Suppressor macrophage treated with lipopolysaccharide for 4 hours (primary cell): ENCODE measurements at regions not wholly inside any gene's neighbourhood (a gene's known extent, or its start where the extent isn't known, plus 50 kb on each side); places are given as distances from the start of the nearest gene placed in this dataset.

Experiments used
- DNase-seq: peaks from one replicate; pipeline ENCODE4 v3.0.0-alpha.2; 2020

DNA sequence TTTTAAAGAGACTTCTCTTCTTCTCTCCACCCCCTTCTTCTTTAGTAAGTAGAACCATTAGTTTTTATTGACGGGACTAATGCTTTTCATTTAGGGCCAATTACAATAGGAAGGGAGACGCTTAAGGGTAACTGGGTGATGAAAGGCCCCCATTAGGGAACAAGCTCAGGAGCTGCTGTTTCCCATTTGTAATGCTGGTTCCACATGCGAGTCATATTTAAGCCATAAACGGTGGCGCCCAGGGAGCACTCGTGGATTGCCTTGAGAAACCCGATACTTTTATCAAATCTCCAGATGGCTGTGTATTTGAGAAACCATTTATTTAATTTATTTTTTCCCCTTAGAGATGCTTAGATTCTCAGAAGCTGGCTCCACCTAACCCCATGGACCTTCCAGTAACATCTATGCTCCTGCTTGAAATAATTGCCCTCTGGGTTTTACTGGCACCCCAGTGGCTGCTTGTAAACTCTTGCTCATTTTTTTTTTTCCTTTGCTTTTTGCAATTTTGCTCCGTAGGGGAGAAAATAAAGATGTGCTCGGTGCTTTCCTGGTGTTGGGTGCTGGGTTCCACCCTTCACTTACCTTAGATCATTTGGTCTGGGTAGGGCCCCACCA is 124.2 kb upstream of the MSX1 start:
- DNase-seq, result no peak

DNA sequence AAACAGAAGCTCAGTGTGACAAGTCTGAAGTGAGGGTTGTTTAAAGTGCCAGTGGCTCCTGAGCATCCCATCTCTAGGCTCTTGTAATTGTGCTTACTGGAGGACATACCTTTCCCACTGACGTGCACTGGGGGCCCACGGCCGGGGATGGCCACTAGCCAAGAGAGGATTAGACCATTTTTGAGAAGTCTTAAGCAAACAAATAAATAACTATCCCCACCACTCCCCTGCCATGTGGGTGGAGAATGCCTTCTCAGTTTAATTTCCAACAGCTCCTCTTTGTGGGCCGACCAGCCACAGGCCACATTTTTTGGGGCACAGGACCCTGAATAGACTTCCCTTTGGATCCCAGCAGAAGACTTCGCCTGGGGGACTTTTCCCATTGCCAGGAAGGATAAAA is 125.0 kb upstream of the MSX1 start:
- no peak for DNase-seq

DNA sequence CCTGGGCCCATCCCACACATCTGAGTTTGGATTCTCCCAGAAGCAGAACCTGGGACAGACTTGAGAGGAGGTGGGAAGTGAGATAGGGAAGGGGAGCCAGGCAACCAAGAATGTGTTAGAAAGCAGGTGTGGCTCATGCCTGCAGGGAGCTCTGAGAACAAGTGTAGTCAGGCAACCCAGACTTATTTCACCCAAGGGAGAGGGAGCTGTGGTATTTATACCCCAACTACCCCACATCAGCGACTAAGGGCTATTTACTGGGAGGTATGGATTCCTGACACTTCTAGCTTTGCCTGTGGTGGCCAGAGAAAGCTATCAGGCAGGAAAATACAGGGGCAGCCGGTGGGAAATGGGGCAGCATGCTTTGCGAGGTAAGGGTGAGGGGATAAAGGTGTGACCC is 125.8 kb upstream of the MSX1 start:
- no peak for DNase-seq

DNA sequence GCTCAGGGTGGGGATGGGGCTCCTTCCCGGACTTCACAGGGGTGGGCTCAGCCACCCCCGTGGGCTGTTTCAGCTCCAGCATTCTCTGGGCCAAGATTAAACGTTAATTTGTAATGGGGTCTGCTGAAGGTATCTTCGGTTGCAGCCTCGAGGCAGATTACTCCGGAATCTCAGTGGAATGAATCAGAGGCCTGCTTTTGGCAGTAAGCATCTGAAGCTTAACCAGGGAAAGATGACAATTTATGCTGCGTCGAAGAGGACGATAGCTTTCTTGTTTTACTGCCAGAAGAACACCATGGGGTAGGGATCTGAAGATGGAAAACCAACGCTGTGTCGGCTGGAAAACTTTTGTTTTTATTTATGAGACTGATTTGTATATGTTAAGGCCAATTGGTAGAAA is 129.2 kb upstream of the MSX1 start:
- no peak for DNase-seq

DNA sequence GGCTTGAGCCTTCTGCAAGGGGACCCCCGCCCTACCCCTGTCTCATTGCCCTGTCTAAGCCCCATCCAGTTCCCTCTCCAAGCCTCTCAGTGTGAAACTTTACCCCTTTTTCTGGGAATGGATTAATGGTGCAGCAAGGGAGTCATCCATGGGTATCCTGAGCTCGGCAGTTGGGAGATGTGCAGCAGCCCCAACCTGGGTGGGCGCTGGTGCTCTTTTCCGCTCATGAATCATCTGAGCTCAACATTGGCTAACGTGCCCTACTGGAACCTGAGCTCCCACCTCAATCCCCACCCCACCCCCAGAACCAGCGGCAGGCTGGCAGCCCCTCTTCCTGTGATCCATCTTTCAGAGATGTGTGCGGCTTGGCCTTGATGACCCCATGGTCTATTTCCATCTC is 130.3 kb upstream of the MSX1 start:
- no peak for DNase-seq

DNA sequence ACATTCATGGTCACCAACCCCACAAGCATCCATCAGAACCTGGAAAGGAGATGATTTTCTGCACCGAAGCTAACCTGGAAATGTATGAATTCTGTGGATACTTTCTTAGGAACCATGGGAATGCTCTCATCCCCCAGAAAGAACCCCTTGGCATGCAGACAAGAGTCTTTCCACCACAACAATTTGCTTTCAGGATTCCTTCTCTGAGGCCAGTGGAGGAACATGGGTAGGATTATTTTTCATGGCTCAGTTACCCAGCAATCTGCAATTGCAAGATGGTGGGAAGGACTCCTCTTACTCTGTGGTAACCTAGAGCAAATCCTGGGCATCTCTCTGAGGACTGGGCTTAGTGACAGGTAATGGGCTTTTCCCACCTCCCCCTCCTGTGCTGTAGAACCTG is 131.9 kb upstream of the MSX1 start:
- DNase-seq, result no peak

DNA sequence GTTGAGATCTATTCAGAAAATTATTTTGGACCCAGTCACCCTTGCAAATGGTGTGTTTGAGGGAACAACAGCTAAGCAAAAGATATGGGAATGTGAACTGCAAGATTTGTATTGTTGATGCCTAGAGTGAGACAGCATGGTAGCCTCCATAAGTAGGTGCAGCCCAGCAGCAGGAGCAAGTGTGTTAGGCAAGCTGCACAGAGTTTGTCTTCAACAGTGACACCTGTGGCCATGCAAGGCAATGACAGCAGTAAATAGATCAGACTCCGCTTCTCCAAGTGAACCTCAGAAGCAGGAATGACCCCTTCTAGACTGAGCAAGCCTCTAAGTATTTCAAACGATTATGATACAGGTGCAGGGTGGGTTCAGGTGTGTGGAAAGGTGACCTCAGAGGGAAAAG is 133.4 kb upstream of the MSX1 start:
- no peak for DNase-seq

DNA sequence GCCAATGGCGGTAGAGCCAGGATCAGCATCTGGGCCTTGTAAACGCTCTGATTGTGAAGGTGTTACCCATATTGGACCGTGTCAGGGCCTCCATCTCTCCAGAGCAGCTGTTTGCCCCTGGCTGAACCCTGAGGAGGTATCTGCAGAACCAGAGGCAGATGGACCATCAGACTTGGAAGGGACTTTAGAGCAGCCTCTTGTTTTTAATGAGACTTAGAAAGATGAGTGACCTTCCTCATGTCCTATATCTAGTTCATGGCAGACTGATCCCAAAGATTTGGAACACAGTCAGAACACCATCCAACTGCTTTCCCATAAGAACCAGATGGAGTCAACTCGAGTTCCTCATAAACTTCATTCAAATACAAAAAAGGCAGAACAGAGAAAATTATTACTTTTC is 135.1 kb upstream of the MSX1 start:
- no peak for DNase-seq

DNA sequence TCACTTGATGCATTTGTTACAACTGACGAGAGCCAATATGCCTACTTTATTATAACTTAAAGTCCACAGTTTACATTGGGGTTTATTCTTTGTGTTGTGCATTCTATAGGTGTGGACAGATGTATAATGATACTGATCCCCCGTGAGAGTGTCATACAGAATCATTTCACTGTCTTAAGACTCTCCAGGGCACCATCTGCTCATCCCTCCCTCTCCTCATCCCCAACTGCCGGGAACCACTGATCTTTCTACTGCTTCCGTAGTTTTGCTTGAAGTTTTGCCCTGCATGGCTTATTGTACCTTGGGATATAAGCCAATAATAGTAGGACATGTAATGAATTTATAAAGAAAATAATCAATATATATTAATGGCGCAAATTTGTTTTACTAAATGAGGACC is 137.8 kb upstream of the MSX1 start:
- no peak for DNase-seq

DNA sequence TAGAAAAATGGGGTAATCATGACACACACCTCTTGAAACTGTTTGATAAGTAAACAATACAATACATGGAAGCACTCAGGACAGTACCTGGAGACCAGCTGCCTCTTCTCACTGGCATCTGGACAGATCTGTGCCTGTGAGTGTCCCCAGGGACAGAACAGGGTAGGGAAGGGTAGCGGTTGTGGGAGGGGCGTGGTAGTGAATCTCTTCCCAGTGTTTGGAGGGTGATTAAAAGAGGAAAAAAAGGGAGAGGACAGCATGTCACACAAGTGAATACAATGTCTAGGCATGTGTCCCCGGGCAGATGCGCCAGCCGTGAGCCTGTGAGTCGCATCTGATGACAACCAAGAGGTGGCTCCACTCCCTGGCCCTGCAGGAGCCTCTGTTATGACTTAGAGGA is 138.8 kb upstream of the MSX1 start:
- DNase-seq, result no peak

DNA sequence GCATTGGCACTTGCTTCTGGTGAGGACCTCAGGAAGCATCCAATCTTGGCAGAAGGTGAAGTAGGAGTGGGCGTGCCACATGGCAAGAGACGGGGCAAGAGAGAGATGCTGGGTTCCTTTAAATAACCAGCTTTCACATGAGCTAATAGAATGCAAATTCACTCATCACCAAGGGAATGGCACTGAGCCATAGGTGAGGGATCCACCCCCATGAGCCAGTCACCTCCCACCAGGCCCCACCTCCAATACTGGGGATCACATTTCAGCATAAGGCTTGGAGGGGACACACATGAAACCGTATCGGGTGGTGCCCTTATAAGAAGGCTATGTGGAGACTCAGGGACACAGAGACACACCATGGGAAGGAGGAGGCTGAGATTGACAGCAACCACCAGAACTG is 140.0 kb upstream of the MSX1 start:
- DNase-seq, result no peak

DNA sequence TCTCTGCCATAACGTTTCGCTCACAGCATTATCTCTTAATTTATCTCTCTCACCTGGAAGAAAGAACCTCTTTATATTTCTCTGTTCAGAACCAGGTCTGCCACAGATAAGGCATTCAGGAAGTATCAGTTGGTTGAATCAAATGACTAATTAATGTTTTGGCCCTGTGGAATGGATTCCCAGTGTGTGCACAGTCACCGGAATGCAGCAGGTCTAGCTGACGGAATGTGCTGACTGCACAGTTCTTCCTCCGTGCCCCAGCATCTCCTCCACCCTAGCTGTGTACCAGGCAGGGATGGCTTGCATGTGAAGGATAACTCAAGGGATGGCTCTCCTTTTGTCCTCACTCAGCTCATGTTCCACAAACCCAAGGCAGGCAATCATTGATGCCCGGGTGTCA is 141.8 kb upstream of the MSX1 start:
- DNase-seq, result no peak

DNA sequence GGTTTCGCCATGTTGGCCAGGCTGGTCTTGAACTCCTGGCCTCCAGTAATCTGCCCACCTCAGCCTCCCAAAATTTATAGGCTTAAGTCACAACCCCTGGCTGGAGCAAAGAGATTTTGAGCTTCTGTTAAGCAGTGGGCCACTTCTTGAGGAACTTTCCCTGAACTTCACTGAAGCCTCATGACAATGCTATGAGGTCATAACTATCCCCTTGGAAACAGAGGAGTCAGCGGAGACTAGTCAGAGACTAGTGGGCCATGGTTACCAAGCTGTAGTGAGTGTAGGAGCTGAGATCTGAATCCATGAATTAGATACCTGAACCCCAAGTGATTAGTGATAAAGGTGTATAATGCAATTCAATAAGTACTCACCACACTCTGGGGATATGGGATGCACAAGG is 145.1 kb upstream of the MSX1 start:
- no peak for DNase-seq

DNA sequence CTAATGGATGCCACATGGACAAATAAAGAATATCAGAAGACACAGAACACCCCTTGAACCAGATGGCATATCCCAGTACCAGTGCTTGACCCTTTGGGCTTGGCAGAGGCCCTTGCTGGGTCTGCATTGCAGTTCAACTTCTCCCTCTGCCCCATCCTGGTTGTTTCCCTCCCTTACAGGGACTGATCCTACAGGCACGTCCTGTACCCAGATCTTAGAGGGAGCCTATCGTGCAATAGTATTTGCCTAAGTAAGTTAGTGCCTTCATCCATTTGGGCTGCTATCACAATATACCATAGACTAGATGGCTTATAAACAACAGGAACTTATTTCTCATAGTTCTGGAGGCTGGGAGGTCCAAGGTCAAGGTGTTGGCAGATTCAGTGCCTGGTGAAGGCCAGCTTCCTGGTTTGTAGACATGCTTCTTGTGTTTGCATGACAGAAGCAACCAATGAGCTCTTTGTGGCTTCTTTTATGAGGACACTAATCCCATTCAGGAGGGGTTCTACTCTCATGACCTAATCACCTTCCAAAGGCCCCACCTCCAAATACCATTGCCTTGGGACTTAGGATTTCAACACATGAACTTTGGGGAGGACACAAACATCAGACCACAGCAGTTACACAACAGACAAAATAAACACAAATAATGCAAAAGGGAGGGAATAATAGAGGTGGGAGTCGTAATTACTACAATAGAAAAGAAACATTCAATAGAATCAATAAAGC is 146.5 kb upstream of the MSX1 start:
- DNase-seq, result no peak

DNA sequence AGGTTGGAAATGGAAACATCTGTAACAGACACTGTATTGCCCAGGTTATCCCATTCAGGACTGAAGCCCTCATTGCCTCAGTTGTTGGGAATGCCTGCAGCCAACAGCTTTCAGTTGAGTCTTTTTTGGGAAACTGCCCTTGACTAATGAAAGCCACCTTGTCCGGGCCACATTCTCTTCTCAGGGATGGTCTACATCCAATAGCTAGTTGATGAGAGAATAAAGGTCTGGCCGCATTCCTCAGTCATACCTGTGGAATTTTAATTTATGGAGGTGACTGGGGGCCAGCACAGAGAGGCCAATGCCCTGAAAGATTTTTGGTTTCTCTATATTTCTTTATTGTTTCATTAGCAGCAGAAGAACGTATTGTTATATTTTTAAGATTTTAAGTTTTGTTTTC is 147.6 kb upstream of the MSX1 start:
- DNase-seq, result no peak

DNA sequence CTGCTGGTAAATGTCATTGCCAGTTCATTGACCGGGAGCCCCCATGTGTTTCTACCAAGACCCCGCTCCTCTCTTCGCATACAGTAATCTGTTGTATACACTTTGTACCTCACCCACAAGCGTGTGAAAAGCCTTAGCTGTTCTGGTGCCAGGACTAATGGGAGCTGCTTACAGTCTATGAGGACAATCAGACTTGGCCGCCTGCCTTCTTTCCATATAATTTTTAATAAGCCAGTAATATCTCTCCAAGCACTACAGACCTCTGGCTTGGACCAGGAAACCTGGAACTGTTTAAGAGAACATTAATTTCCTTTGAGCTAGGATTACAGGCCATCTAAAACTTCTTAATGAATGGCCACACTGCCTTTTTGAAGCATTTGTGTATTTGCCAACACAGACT is 149.7 kb upstream of the MSX1 start:
- no peak for DNase-seq

DNA sequence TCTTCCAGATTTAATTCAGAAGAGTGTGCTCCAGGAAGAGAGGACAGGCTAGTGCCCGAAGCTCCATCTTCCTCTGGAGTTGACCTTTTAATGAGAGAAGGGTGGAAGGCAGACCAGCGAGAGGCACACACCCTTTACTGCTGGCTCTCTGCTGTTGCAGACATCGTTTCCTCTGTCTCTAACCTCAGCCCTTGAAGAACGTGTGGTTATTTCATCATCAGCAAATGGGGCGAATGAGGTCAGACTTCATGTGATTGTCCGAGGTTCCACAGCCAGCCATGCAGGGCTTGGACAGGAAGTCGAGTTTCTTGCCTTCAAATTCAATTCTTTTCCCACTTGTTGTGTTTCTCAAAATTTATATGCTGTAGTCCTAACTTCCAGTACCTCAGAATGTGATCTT is 155.2 kb upstream of the MSX1 start:
- DNase-seq, result peak; percentile 67

DNA sequence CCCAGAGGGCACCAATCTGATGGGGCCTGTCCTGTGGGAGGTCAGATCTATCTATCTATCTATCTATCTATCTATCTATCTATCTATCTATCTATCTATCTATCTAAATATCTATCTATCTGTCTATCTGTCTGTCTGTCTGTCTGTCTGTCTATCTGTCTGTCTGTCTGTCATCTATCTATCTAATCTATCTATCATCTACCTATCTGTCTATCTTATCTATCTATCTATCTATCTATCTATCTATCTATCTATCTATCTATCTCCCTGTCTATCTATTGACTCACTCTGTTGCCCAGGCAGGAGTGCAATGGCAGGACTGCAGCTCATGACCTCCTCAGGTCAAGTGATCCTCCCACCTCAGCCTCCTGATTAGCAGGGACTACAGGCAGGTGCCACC is 155.7 kb upstream of the STX18 start:
- no peak for DNase-seq

DNA sequence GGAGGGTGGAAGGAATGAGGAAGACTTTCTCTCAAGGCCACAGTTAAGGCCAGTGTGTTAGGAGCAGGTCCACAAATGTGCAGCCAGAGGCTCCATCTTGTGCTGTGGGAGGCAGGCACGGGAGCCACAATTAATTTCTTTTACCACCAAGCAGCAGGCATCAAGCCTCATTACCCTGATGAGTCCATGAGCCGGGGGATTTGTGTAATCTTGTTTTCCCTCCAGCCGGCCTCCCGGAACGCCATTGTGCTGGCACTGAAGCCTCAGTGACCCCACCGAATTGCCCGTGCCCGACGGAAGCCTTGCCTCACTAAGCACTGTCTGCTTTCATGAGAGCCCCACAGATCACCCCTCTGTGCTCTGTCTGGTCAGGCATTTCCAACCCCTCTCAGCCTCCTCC is 154.7 kb upstream of the STX18 start:
- no peak for DNase-seq

DNA sequence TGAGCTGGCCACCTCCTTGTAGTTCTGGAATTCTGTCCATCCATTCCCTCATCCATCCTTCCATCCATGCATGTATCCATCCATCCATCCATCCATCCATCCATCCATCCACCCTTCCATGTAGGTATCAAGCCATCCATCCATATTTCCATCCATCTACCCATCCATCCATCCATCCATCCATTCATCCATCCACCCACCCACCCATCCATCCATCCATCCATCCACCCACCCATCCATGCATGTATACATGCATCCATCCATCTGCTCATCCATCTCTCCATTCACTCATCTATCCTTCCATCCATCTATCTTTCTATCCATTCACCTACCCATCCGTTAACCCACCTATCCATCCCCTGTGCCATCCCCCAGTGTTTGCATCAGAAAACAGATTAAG is 153.6 kb upstream of the STX18 start:
- DNase-seq, result no peak

DNA sequence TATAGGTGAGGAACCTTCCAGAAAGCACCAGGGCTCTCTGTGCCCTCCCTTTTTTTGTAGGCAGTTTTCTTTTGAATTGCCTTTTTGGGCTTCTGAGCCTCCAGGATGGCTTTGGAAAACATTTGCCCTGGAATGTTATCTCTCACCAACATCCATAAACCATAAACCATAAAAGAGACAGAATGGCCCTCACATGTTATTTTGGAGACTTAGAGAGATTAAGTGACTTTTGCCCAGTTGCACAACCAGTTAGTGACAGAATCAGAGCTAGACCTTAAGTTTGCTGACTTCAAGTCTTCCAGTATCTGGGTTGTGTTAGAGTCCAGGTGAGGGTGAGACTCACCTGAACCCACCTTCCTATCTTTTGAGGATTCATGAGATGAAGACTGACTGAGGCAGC is 153.0 kb upstream of the STX18 start:
- no peak for DNase-seq

DNA sequence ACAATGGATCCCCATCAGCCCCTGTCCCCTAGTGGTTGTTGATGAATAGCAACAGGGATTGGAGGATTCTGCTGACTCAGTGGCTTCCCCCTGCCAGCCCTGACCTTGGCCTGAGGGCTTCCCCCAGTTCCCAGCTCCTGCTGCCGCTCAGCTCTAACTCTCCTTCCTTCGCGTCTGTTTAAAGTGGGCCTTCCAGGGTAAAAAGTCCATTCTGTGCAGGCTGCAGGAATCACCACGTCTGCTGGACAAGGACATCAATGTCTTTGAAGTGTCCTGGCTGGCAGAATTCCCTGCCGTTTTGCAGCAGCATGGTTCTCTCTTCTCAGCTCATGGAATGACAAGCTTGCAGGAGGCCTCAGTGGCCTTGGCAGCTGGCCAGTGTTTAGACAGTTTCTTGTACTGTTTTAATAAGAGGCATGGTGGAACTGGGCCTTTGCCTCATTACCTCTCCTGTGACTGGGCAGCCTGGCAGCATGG is 152.5 kb upstream of the STX18 start:
- DNase-seq, result no peak

DNA sequence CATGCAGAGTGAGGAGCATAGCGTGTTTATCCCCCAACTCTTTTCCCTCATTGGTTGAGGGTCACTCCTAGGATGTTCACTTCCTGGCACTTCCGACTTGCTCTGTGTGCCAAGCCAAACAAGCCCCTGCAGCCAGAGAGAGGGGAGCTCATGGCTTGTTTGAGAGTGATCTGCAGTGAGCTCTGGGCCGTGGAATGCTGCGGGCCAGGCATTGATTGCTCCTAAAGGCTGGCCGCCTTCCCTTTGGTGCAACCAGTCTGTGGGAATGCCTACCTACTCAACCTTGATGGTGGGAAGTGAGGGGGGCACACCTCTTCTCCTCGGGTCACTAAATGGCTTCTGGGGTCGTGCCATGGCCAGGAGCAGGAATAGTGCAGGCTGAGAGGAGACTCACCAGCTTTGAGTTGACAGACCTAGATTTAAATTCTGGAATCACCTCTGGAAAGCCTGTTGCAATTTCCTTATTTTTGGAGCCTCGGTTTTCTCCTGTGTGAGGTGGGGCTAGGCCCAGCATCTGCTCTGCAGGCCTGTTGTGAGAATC is 152.0 kb upstream of the STX18 start:
- DNase-seq, result no peak

DNA sequence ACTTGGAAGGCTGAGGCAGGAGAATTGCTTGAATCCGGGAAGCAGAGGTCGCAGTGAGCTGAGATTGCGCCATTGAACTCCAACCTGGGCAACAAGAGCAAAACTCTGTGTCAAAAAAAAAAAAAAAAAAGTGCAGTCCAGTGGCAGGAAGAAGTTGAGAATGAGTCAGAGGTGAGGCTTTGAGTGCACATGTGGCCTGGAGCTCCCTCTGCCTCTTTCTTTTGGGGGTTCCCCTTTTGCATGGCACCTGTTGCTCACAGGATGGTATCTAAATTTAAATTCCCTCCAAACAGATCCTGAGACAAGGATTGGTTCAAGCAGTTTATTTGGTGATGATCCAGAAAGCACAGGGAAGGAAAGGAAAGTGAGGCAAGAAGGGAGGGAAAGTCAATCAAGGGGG is 151.4 kb upstream of the STX18 start:
- peak; percentile 5 for DNase-seq

DNA sequence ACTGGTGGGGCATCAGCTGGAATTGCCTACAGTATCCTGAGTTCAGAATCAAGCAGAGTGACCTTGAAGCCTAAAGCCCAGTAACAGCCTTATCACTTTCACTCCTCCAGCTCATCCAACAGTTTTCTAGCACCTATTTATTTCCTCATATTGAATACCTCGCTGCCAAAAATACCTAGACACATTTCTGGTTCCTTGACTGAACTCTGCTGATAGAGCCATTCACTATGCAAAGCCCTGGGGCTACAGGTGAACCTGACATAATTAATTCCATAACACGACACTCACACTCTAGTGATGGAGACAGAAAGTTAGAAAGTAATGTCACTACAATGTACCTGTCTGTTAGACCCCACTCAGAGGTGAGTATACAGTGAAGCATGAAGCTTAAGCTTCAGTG is 149.0 kb upstream of the STX18 start:
- no peak for DNase-seq
